Vagina (tissue), 2 donors: ENCODE measurements at regions not wholly inside any gene's neighbourhood (a gene's known extent, or its start where the extent isn't known, plus 50 kb on each side); places are given as distances from the start of the nearest gene placed in this dataset.

ENCODE experiments used
- DNase-seq, 2 donors: peaks; one replicate each; pipeline ENCODE4 v3.0.0-alpha.2; 2017; ENCODE audit errors: extremely low spot score in 2 of 2
- H3K27ac ChIP-seq: fragments of 200-600 bp; sonication (generic); one replicate; pipeline ENCODE4 v1.5.1; 2019
- H3K27me3 ChIP-seq: fragments of 200-600 bp; sonication (generic); one replicate; pipeline ENCODE4 v1.5.1; 2019
- H3K36me3 ChIP-seq, 2 donors: fragments of 200-600 bp; sonication (generic); one replicate each; pipeline ENCODE4 v1.5.1; 2017 to 2019
- H3K4me1 ChIP-seq: fragments of 200-600 bp; sonication (generic); one replicate; pipeline ENCODE4 v1.5.1; 2019
- H3K4me3 ChIP-seq, 2 donors: fragments of 200-600 bp; sonication (generic); 1 replicate in 1 of 2; 2 replicates in 1 of 2; pipeline ENCODE4 v1.5.1; 2016 to 2019
- H3K9me3 ChIP-seq: fragments of 200-600 bp; sonication (generic); one replicate; pipeline ENCODE4 v1.5.1; 2019
- POLR2A ChIP-seq, 2 donors: fragments of 450-650 bp; IDR thresholded peaks; one replicate each; pipeline ENCODE4 v1.6.1; 2017; ENCODE audit warnings: antibody characterized with exemption in 2 of 2, mild to moderate bottlenecking in 2 of 2, moderate library complexity in 2 of 2
- POLR2AphosphoS5 ChIP-seq, 2 donors: sonication (generic); formaldehyde crosslinking; IDR thresholded peaks; one replicate each; pipeline ENCODE4 v1.9.0; 2017; ENCODE audit warnings: antibody characterized with exemption in 2 of 2, mild to moderate bottlenecking in 2 of 2, low read depth in 1 of 2; ENCODE audit not compliant: insufficient read depth in 1 of 2
- intact Hi-C: fragments of 100-400 bp; cut with DNase I; formaldehyde crosslinking; loops from one replicate; pipeline ENCODE4 v1.15.1; 2023
- TF ChIP-seq, protein P1 (sequence below), 3 experiments: fragments of 450-650 bp in 2 of 3; fragments of 200-600 bp in 1 of 3; sonication (generic) in 1 of 3; IDR thresholded peaks; one replicate each; pipeline ENCODE4 v1.5.1; 2017 to 2019; ENCODE audit warnings: antibody characterized with exemption in 3 of 3, mild to moderate bottlenecking in 2 of 3, moderate library complexity in 2 of 3

GRCh38 chr13:62537593-62537992, 1121.9 kb upstream of the PCDH20 start:
- Histone ChIP-seq H3K36me3 (no peaks in the 10 kb centered on the region), H3K9me3 (no peaks in the 10 kb centered on the region), H3K4me3 (no peak overlapping the region), H3K27me3 (no peaks in the 10 kb centered on the region), H3K4me1 (no peaks in the 10 kb centered on the region), H3K27ac (no peak overlapping the region)
- intact Hi-C loops: no loop called here
- no peak for DNase-seq
- no peak for TF ChIP-seq POLR2AphosphoS5 (IDR thresholded peaks at IDR 0.05; ENCODE audit: insufficient read depth in 1 of 2, low read depth in 1 of 2)
- TF ChIP-seq, protein P1, sequence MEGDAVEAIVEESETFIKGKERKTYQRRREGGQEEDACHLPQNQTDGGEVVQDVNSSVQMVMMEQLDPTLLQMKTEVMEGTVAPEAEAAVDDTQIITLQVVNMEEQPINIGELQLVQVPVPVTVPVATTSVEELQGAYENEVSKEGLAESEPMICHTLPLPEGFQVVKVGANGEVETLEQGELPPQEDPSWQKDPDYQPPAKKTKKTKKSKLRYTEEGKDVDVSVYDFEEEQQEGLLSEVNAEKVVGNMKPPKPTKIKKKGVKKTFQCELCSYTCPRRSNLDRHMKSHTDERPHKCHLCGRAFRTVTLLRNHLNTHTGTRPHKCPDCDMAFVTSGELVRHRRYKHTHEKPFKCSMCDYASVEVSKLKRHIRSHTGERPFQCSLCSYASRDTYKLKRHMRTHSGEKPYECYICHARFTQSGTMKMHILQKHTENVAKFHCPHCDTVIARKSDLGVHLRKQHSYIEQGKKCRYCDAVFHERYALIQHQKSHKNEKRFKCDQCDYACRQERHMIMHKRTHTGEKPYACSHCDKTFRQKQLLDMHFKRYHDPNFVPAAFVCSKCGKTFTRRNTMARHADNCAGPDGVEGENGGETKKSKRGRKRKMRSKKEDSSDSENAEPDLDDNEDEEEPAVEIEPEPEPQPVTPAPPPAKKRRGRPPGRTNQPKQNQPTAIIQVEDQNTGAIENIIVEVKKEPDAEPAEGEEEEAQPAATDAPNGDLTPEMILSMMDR (IDR thresholded peaks at IDR 0.05): no peak
- no peak for TF ChIP-seq POLR2A (IDR thresholded peaks at IDR 0.05)

DNA sequence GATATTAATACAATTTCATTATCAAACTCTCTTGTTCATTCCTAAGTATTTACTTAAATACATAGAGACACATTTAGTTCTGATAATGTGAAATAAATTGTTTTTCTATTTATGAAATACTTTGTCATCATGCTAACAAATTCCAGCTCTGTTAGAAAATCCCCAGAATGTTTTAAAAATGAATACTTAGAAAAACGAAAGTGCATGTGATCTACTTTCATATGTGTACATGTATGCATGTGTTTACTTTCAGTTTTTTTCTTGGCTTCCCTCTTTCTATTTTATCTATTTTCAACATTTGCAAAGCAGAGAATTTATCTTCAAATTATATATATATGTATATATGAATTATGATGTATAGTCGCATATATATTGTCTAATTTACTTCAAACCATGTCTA, 1110.0 kb upstream of the PCDH20 start:
- intact Hi-C loops: no loop called here
- Histone ChIP-seq H3K4me3 (no peak overlapping the region), H3K36me3 (no peaks in the 10 kb centered on the region), H3K27ac (no peak overlapping the region), H3K27me3 (no peaks in the 10 kb centered on the region), H3K4me1 (no peaks in the 10 kb centered on the region), H3K9me3 (no peaks in the 10 kb centered on the region)
- no peak for TF ChIP-seq POLR2A (IDR thresholded peaks at IDR 0.05)
- TF ChIP-seq POLR2AphosphoS5 (IDR thresholded peaks at IDR 0.05; ENCODE audit: insufficient read depth in 1 of 2, low read depth in 1 of 2): no peak
- TF ChIP-seq, protein P1 (IDR thresholded peaks at IDR 0.05): no peak
- DNase-seq: no peak

DNA sequence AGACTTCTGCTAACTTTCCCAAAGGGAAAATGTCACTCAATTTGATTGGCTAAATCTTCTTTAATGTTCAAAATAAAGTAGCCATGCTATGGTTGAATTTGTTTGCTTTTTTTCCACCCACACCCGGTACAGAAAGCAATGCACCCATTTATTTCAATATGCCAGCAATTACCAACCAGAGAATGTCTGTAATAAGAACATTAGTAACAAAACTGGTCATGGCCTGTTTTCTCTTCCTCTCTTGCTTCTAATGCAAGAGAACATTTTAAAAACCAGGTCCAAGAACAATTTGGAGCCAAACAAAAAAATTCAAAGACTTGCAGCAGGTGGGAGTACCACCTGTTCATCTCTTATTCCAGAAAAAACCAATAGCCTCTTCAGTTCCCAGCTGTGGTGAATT, 1108.8 kb upstream of the PCDH20 start:
- no peaks in the 10 kb centered on the region for H3K27me3 ChIP-seq
- no peaks in the 10 kb centered on the region for H3K36me3 ChIP-seq
- H3K27ac ChIP-seq: no peak overlapping the region
- DNase-seq: no peak
- H3K4me1 ChIP-seq: no peaks in the 10 kb centered on the region
- no peaks in the 10 kb centered on the region for H3K9me3 ChIP-seq
- intact Hi-C loops: no loop called here
- TF ChIP-seq POLR2AphosphoS5 (IDR thresholded peaks at IDR 0.05; ENCODE audit: insufficient read depth in 1 of 2, low read depth in 1 of 2) (no peak), POLR2A (IDR thresholded peaks at IDR 0.05) (no peak)
- TF ChIP-seq, protein P1 (IDR thresholded peaks at IDR 0.05): no peak
- no peak overlapping the region for H3K4me3 ChIP-seq

GRCh38 chr13:62524061-62524460, 1108.4 kb upstream of the PCDH20 start:
- no peak overlapping the region for H3K27ac ChIP-seq
- no peaks in the 10 kb centered on the region for H3K36me3 ChIP-seq
- no peak overlapping the region for H3K4me3 ChIP-seq
- H3K4me1 ChIP-seq: no peaks in the 10 kb centered on the region
- no peaks in the 10 kb centered on the region for H3K9me3 ChIP-seq
- intact Hi-C loops: no loop called here
- H3K27me3 ChIP-seq: no peaks in the 10 kb centered on the region
- TF ChIP-seq POLR2A (IDR thresholded peaks at IDR 0.05) (no peak), POLR2AphosphoS5 (IDR thresholded peaks at IDR 0.05; ENCODE audit: insufficient read depth in 1 of 2, low read depth in 1 of 2) (no peak)
- TF ChIP-seq, protein P1 (IDR thresholded peaks at IDR 0.05): no peak
- DNase-seq: no peak

GRCh38 chr13:62512194-62513141, 1096.8 kb upstream of the PCDH20 start:
- intact Hi-C loops: no loop called here
- Histone ChIP-seq H3K27ac (no peak overlapping the region), H3K9me3 (no peaks in the 10 kb centered on the region), H3K4me3 (no peak overlapping the region), H3K27me3 (no peaks in the 10 kb centered on the region), H3K4me1 (no peaks in the 10 kb centered on the region), H3K36me3 (no peaks in the 10 kb centered on the region)
- no peak for DNase-seq
- TF ChIP-seq, protein P1 (IDR thresholded peaks at IDR 0.05): no peak
- TF ChIP-seq POLR2AphosphoS5 (IDR thresholded peaks at IDR 0.05; ENCODE audit: insufficient read depth in 1 of 2, low read depth in 1 of 2) (no peak), POLR2A (IDR thresholded peaks at IDR 0.05) (no peak)
